Eye (tissue), 1 donor: ENCODE measurements at regions not wholly inside any gene's neighbourhood (a gene's known extent, or its start where the extent isn't known, plus 50 kb on each side); places are given as distances from the start of the nearest gene placed in this dataset.
"Not testable (repeated sequence)": the region's sequence is repeated elsewhere in the genome, so short reads cannot be mapped to it uniquely, and the experiment has no call there.

Source experiments
- DNase-seq: peaks from one replicate; pipeline ENCODE4 v3.0.0-alpha.2; 2015

DNA sequence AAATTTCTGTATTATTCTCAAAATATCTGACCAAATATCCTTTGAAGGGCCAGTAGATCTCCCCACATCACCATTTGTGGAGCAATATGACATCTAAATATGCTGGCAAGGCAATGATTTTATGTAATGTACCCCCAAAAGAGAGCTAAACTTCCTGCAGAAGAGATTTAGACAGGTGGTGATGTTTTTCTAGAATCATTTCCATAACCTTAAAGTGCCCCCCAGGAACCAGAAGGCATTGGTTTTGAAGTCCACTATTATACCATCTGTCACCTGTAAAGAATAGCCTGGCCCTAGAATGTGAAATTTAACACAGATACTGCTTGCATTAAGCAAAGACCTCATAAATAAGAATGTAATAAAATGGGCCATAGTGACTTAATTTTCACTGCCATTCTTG is 77.9 kb upstream of the ABLIM1 start:
- DNase-seq: no peak

- DNase-seq: no peak
Measured at GRCh38 chr10:114743521-114744231, 77.9 kb upstream of the FHIP2A start.

GRCh38 chr10:114746531-114746930 is 75.0 kb upstream of the FHIP2A start:
- no peak for DNase-seq

GRCh38 chr10:114748241-114748640 is 73.3 kb upstream of the FHIP2A start:
- DNase-seq: no peak

DNA sequence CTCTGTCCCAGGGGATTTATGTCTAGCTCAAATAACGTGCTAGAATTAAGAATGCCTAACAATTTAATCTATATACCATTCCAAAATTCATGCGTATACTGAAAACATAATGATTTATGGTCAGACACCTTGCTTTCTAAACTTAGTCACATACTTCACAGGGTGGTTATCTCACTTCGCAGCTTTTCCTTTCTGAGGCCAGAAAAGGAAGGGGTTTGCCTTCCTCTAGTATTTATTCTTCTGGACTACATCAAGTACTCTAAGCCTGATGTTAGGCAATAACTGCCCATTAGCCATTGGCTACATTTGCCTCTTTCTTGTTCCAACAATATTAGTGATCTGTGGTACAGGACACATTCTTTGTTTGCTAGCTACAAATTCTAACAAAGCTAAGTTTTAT is 72.6 kb upstream of the FHIP2A start:
- no peak for DNase-seq

DNA sequence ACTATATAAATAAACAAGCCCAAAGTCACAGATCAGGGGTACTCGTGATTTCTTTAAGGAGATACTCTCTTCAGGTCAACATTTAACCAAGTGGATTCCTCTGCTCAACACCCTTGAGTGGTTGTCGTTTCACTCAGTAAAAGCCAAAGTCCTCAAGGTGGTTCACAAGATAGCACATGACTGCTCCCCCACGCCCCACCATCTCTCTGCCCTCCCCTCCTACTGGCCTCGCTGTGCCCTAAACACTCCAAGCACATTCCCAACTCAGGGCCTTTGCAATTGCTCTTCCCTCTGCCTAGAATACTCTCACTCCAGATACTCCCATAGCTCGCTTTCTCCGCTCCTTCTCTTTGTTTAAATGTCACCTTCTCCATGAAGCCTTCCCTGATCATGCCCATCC is 72.1 kb upstream of the FHIP2A start:
- no peak for DNase-seq

DNA sequence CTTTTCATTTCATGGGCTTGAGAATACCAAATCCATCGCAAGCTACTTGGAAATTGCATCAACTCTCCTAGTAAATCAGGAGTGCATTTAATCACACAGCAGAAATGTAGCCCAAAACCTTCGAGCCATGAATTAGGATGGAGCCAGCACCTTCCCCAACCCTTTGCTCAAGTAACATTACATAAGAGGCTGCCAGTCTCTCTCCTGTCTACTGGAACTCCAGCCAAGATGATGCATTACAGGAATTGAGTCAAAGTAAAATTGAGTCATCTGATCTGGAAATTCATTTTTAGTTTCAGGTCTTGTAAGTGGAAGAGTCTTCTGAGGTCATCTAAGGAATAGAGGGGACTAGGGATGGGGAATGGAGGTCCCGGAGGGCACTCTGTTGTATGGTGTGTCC is 69.7 kb upstream of the FHIP2A start:
- DNase-seq: no peak

GRCh38 chr10:114752570-114752969 is 69.0 kb upstream of the FHIP2A start:
- not testable (repeated sequence) for DNase-seq

- no peak for DNase-seq
Measured at GRCh38 chr10:114753126-114753525, 68.5 kb upstream of the FHIP2A start.

DNA sequence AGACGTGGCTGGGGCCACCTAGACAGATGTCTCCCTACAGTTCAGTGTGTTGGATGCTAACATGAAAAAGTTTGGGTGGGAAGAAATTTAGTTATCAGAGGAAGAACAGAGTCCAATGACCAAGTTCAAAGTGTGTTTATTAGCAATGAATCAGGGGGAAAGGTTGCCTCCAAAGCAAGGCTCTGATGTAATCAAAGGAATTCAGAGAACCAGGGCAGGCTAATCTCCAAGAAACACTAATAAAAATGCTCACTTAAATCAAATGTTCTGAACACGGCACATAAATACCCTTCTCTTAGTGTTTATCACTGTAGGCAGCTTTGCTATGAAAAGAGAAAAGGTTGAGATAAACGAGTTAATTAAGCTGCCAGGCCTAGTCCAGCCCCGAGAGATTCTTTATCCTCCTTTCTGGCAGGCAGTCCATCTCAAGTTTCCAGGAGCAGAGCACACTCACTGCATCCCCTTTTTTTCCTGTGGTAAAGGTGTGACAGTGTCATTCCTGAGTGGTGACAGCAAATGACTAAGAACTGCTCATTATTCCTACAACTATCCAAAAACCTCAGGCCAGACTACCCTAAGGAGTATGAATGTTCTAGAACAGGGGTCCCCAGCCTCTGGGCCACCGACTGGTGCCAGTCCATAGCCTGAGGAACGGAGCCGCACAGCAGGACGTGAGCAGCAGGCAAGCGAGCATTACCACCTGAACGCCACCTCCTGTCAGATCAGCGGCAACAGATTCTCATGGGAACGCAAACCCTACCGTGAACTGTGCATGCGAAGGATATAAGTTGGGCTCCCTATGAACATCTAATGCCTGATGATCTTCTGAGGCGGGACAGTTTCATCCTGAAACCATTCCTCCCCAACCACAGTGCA is 66.9 kb upstream of the FHIP2A start:
- DNase-seq: no peak

DNA sequence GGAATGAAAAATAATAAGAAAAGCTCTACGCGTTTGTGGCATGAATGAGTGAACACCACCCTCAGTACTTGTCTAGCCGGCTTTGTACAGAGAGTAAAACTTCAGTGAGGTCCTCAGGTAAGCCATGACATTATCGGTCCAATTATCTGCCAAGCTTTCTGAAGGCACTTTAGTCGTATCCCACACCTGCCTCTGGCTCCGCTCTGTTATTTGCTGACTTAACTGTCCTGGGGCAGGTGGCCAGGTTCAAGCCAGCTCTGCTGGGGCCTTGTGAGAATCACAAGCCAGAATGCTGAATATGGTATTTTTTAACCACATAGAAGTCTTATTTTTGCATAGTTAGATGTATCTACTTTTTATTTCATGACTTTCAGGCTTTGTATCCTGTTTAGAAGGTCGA is 66.0 kb upstream of the FHIP2A start:
- no peak for DNase-seq

DNA sequence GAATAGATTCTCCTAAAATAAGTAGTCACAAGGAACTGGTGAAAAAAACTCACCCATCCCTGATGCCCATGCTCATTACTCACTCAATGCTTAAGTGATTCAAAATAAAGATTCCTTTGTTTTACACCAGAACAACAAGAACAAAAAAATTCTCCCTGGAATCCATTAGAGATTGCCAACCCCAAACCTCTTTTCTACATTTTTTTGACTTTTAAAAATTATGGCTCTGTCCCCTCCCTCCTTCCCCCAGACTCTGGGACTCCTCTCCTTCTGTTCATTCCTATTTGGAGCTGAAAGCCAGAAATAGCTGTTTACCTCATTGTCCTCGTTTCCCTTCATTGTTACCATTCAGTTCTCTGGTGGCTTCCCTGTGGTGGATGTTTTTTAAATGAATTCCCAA is 63.2 kb upstream of the FHIP2A start:
- DNase-seq: no peak

GRCh38 chr10:114761205-114762193 is 60.1 kb upstream of the FHIP2A start:
- no peak for DNase-seq

DNA sequence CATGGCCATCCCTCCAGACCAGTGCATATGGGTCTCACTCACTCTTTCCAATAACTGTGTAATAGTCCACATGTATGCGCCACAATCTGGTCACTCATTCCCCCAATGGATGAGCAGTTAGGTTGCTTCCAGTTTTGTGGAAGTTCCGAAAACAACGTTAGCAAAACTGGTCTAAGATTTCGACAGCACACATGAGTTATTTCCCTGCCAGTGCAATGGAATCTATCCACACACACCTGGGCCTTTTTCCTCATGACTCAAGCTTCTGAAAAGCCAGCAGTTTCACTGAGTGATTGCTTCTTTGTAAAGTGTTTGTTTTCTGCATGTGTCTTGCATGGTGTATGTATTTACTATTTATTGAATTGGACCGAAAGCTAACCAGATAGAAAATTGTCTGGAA is 58.8 kb upstream of the FHIP2A start:
- no peak for DNase-seq

- no peak for DNase-seq
Measured at GRCh38 chr10:114764656-114765055, 56.9 kb upstream of the FHIP2A start.

- no peak for DNase-seq
Measured at GRCh38 chr10:114766470-114766869, 55.1 kb upstream of the FHIP2A start.

- peak; percentile 64 for DNase-seq
Measured at GRCh38 chr10:114767101-114767985, 54.2 kb upstream of the FHIP2A start.

DNA sequence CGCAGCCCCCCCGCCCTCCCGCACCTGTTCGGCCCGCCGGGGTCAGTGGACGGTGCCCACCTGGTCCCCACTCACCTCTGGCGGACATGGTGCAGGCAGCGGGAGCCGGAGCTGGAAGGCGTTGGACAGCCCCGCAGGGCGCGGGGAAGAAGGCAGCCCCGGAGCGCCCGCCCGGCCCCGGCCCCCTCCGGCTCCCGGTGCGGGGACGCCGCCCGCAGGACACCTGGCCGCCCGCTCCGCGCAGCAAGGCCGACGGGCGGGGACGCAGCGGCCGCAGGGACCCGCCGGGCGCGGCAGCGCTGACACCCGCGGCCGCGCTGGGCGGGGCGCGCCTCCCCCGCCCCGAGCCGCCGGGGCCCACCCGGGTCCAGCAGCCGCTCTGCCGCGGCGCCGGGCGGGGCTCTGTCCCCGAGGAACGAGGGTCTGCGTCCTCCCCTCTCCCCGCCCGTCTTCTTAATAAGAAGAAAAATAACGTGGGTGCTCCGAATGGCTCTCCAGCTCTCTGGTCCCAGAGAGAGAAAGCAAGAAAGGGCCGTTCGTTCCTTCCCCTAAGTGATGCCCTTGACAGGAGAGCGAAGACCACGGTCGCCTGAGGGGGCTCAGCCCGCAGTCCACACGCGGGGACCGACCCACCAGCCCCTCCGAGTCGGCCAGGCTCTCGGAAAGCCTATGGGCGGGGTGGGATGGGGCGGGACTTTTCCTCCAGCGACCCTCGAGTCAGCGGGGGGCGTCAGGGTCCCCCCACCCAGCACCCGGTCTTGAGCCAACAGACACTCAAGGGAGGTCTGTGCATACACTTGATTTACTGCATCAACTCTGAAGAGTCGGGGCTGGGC is 53.4 kb upstream of the FHIP2A start:
- peak; percentile 73 for DNase-seq

- DNase-seq: no peak
Measured at GRCh38 chr10:114770009-114770408, 51.6 kb upstream of the FHIP2A start.

GRCh38 chr10:114771157-114771556 is 50.4 kb upstream of the FHIP2A start:
- no peak for DNase-seq

- DNase-seq: no peak
Measured at GRCh38 chr10:114771749-114772148, 49.8 kb upstream of the FHIP2A start.
